HCT116 (cell line): ENCODE measurements at regions not wholly inside any gene's neighbourhood (a gene's known extent, or its start where the extent isn't known, plus 50 kb on each side); places are given as distances from the start of the nearest gene placed in this dataset.

Experiments used
- ATAC-seq: fragments of 200-7000 bp; cut with Tn5 transposase; 2 replicates; pipeline ENCODE4 v1.9.1; 2020; ENCODE audit warnings: mild to moderate bottlenecking, moderate library complexity
- BruUV-seq: library from RNA; stranded (reverse); fragments of 400-500 nt; replicated peaks from 2 replicates; lab custom pipeline; 2021; lab: Mats Ljungman, UMichigan
- CTCF ChIA-PET: fragments of 300-600 bp; sonication (Branson Sonifier 250); formaldehyde crosslinking; loops from one replicate; lab custom pipeline; 2021; ENCODE audit warnings: antibody characterized with exemption; lab: Charles Lee
- POLR2A ChIA-PET: fragments of 300-600, 350-600 bp; sonication (Branson Sonifier 250); formaldehyde crosslinking; loops from one replicate; lab custom pipeline; 2021; ENCODE audit warnings: antibody characterized with exemption; lab: Charles Lee
- RAD21 ChIA-PET, 2 experiments: fragments of 300-600 bp; sonication (Branson Sonifier 250); formaldehyde crosslinking; loops; one replicate each; lab custom pipeline; 2023; ENCODE audit warnings: low total read pairs in 2 of 2; ENCODE audit not compliant: uncharacterized antibody in 2 of 2, unreplicated experiment in 2 of 2, low non-redundant PET in 1 of 2; lab: Charles Lee
- DNase-seq: peaks from one replicate; pipeline ENCODE4 v3.0.0-alpha.2; 2010; ENCODE audit warnings: low read depth, low spot score
- H2AFZ ChIP-seq: fragments of 200-600 bp; shearing (Covaris generic), sonication (generic); 2 replicates; pipeline ENCODE4 v1.6.1; 2017; ENCODE audit warnings: low read depth, mixed run types, mixed read lengths, antibody characterized with exemption, low read length; ENCODE audit not compliant: poor library complexity, severe bottlenecking
- H3K27ac ChIP-seq: 2 replicates; pipeline ENCODE4 v1.5.1; 2012; ENCODE audit warnings: low read depth, low read length
- H3K27me3 ChIP-seq: fragments of 200-600 bp; sonication (generic); 2 replicates; pipeline ENCODE4 v1.6.1; 2016; ENCODE audit warnings: mixed run types, low read length, mixed read lengths; ENCODE audit not compliant: insufficient read depth
- H3K36me3 ChIP-seq, 2 experiments: fragments of 200-500 bp in 1 of 2; fragments of 200-600 bp in 1 of 2; sonication (Bioruptor generic) in 1 of 2; sonication (generic) in 1 of 2; 2 replicates each; pipeline versions ENCODE4 v1.5.1 to v1.6.1; 2014 to 2016; ENCODE audit warnings: low read length in 2 of 2, inconsistent platforms in 1 of 2, mixed read lengths in 1 of 2, mixed run types in 1 of 2; ENCODE audit not compliant: insufficient read depth in 2 of 2, control insufficient read depth in 1 of 2
- H3K4me1 ChIP-seq, 2 experiments: fragments of 200-600 bp in 1 of 2; sonication (generic) in 1 of 2; 2 replicates each; pipeline versions ENCODE4 v1.5.1 to v1.6.1; 2012 to 2017; ENCODE audit warnings: low read length in 2 of 2, inconsistent platforms in 1 of 2, mild to moderate bottlenecking in 1 of 2, mixed read lengths in 1 of 2, mixed run types in 1 of 2, moderate library complexity in 1 of 2; ENCODE audit not compliant: insufficient read depth in 2 of 2, control insufficient read depth in 1 of 2
- H3K4me2 ChIP-seq: fragments of 200-600 bp; sonication (generic); 2 replicates; pipeline ENCODE4 v1.6.1; 2017; ENCODE audit warnings: mixed run types, low read length, mixed read lengths
- H3K4me3 ChIP-seq, 2 experiments: fragments of 200-600 bp in 1 of 2; sonication (generic) in 1 of 2; replicated peaks in 1 of 2; 2 replicates each; pipeline ENCODE4 v1.5.1; 2011 to 2016; ENCODE audit warnings: low read length in 2 of 2, control low read depth in 1 of 2, low read depth in 1 of 2, mild to moderate bottlenecking in 1 of 2, mixed read lengths in 1 of 2, mixed run types in 1 of 2
- H3K79me2 ChIP-seq: fragments of 200-600 bp; sonication (generic); 2 replicates; pipeline ENCODE4 v1.6.1; 2017; ENCODE audit warnings: mild to moderate bottlenecking, mixed run types, low read length, moderate library complexity, mixed read lengths; ENCODE audit not compliant: insufficient read depth
- H3K9ac ChIP-seq: fragments of 200-600 bp; sonication (generic); 2 replicates; pipeline ENCODE4 v1.6.1; 2016; ENCODE audit warnings: low read length, mixed read lengths
- H3K9me2 ChIP-seq: fragments of 200-600 bp; sonication (generic), shearing (Covaris generic); 2 replicates; pipeline ENCODE4 v1.6.1; 2017; ENCODE audit warnings: mixed run types, mild to moderate bottlenecking, moderate library complexity; ENCODE audit not compliant: insufficient read depth
- H3K9me3 ChIP-seq, 2 experiments: fragments of 200-500 bp in 1 of 2; fragments of 200-600 bp in 1 of 2; sonication (Bioruptor generic) in 1 of 2; sonication (generic) in 1 of 2; 2 replicates each; pipeline ENCODE4 v1.6.1; 2014 to 2017; ENCODE audit warnings: low read length in 2 of 2, mixed read lengths in 2 of 2, inconsistent platforms in 1 of 2, low read depth in 1 of 2, mild to moderate bottlenecking in 1 of 2, mixed run types in 1 of 2, moderate library complexity in 1 of 2; ENCODE audit not compliant: control insufficient read depth in 1 of 2, insufficient read depth in 1 of 2
- H4K20me1 ChIP-seq: fragments of 200-600 bp; sonication (generic), shearing (Covaris generic); 2 replicates; pipeline ENCODE4 v1.6.1; 2017; ENCODE audit warnings: mixed run types, mild to moderate bottlenecking, moderate library complexity; ENCODE audit not compliant: insufficient read depth
- ATF3 ChIP-seq: IDR thresholded peaks from 2 replicates; pipeline ENCODE4 v1.6.1; 2012
- CEBPB ChIP-seq: IDR thresholded peaks from 2 replicates; pipeline ENCODE4 v1.6.1; 2012; ENCODE audit warnings: low read depth
- EGR1 ChIP-seq: IDR thresholded peaks from 2 replicates; pipeline ENCODE4 v1.6.1; 2012; ENCODE audit warnings: low read depth
- ELF1 ChIP-seq: IDR thresholded peaks from 2 replicates; pipeline ENCODE4 v1.6.1; 2012; ENCODE audit warnings: low read depth, borderline replicate concordance
- EZH2 ChIP-seq: fragments of 200-600 bp; sonication (generic); IDR thresholded peaks from 2 replicates; pipeline ENCODE4 v1.6.1; 2017; ENCODE audit warnings: antibody characterized with exemption, mixed run types
- FOSL1 ChIP-seq: IDR thresholded peaks from 2 replicates; pipeline ENCODE4 v1.6.1; 2012; ENCODE audit warnings: low read depth
- JUND ChIP-seq: IDR thresholded peaks from 2 replicates; pipeline ENCODE4 v1.6.1; 2012
- POLR2A ChIP-seq: IDR thresholded peaks from 2 replicates; pipeline ENCODE4 v1.7.0; 2011; ENCODE audit warnings: borderline replicate concordance; ENCODE audit not compliant: insufficient read depth, insufficient read length; ENCODE audit errors: extremely low read depth
- POLR2AphosphoS5 ChIP-seq: IDR thresholded peaks from 2 replicates; pipeline ENCODE4 v1.6.1; 2011; ENCODE audit warnings: mild to moderate bottlenecking, low read depth, low read length, moderate library complexity
- RAD21 ChIP-seq: IDR thresholded peaks from 2 replicates; pipeline ENCODE4 v1.6.1; 2012; ENCODE audit warnings: low read depth, mild to moderate bottlenecking
- SIN3A ChIP-seq: IDR thresholded peaks from 2 replicates; pipeline ENCODE4 v1.6.1; 2012; ENCODE audit warnings: low read depth
- SRF ChIP-seq: IDR thresholded peaks from 2 replicates; pipeline ENCODE4 v1.6.1; 2012; ENCODE audit warnings: low read depth
- YY1 ChIP-seq: IDR thresholded peaks from 2 replicates; pipeline ENCODE4 v1.6.1; 2011; ENCODE audit warnings: low read length, low read depth, moderate library complexity, mild to moderate bottlenecking; ENCODE audit not compliant: insufficient replicate concordance; ENCODE audit errors: extremely low read depth
- ZFX ChIP-seq: fragments of 450-650 bp; IDR thresholded peaks from 2 replicates; pipeline ENCODE4 v1.6.1; 2017
- ZNF274 ChIP-seq: fragments of 200-500 bp; sonication (Bioruptor generic); IDR thresholded peaks from 2 replicates; pipeline ENCODE4 v1.6.1; 2014; ENCODE audit warnings: mild to moderate bottlenecking, low read depth, low read length, inconsistent platforms
- intact Hi-C: fragments of 100-400 bp; cut with micrococcal nuclease; formaldehyde crosslinking; loops from 2 replicates; pipeline ENCODE4 v1.10.0; 2022
- TF ChIP-seq, protein P1 (sequence below): IDR thresholded peaks from 2 replicates; pipeline ENCODE4 v1.6.1; 2012; ENCODE audit warnings: low read depth

DNA sequence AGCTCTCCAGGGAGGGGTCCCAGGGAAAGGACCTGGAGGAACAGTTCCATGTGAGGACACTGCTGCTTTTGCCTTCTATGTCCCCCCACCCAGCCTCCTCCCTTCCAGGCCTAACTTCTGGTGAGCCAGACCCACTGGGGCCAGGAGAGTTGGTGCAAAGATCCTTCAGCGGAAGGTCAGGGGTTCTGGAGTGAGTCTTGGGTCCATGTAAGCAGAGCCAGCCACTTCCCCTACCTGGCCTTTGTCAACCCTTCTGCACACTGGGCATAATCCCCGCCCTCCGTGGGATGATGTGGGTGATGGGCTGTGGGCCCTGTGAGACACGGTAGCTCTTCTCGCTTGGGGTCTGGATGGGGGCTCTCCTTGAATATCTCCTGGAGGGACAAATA, 76.9 kb downstream of the RHOB start:
- DNase-seq (no peak), ATAC-seq (no peak)
- H3K4me3 ChIP-seq = no peak overlapping the region
- H3K9ac ChIP-seq = no peak overlapping the region
- TF ChIP-seq EZH2 (no peak), JUND (no peak), SRF (no peak), SIN3A (no peak)
- no TSS peak for BruUV-seq
- no peaks in the 10 kb centered on the region for H3K27me3 ChIP-seq
- no peaks in the 10 kb centered on the region for H3K36me3 ChIP-seq
- no peak overlapping the region for H3K4me2 ChIP-seq
- ChIA-PET CTCF (no interaction called here), POLR2A (no interaction called here), RAD21 (no interaction called here)
- no peak overlapping the region for H3K27ac ChIP-seq
- no peaks in the 10 kb centered on the region for H3K79me2 ChIP-seq
- no peaks in the 10 kb centered on the region for H3K9me2 ChIP-seq
- no peaks in the 10 kb centered on the region for H3K9me3 ChIP-seq
- no peaks in the 10 kb centered on the region for H4K20me1 ChIP-seq
- no peak overlapping the region for H2AFZ ChIP-seq
- intact Hi-C loops = no loop called here
- H3K4me1 ChIP-seq = peaks cover 0 to 12% of the 10 kb centered on the region in 2 experiments; a peak in 3 of 4 replicates

- no TSS peak for BruUV-seq
- POLR2A ChIA-PET = interaction anchor here (2.5 kb wide), 1 partner anchor 78 kb away, joined by 7 read pairs; the partner anchor contains the start of gene RHOB
- H2AFZ ChIP-seq = no peak overlapping the region
- CTCF ChIA-PET = no interaction called here
- H3K36me3 ChIP-seq = no peaks in the 10 kb centered on the region
- H3K27ac ChIP-seq = no peak overlapping the region
- no peak overlapping the region for H3K4me2 ChIP-seq
- no peak for TF ChIP-seq CEBPB
- no peak for TF ChIP-seq POLR2A
- TF ChIP-seq, protein P1, sequence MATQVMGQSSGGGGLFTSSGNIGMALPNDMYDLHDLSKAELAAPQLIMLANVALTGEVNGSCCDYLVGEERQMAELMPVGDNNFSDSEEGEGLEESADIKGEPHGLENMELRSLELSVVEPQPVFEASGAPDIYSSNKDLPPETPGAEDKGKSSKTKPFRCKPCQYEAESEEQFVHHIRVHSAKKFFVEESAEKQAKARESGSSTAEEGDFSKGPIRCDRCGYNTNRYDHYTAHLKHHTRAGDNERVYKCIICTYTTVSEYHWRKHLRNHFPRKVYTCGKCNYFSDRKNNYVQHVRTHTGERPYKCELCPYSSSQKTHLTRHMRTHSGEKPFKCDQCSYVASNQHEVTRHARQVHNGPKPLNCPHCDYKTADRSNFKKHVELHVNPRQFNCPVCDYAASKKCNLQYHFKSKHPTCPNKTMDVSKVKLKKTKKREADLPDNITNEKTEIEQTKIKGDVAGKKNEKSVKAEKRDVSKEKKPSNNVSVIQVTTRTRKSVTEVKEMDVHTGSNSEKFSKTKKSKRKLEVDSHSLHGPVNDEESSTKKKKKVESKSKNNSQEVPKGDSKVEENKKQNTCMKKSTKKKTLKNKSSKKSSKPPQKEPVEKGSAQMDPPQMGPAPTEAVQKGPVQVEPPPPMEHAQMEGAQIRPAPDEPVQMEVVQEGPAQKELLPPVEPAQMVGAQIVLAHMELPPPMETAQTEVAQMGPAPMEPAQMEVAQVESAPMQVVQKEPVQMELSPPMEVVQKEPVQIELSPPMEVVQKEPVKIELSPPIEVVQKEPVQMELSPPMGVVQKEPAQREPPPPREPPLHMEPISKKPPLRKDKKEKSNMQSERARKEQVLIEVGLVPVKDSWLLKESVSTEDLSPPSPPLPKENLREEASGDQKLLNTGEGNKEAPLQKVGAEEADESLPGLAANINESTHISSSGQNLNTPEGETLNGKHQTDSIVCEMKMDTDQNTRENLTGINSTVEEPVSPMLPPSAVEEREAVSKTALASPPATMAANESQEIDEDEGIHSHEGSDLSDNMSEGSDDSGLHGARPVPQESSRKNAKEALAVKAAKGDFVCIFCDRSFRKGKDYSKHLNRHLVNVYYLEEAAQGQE = no peak
- no peak for TF ChIP-seq SRF
- no peak for TF ChIP-seq POLR2AphosphoS5
- TF ChIP-seq ELF1 = no peak
- no peak for TF ChIP-seq EZH2
- TF ChIP-seq RAD21 = no peak
- TF ChIP-seq ZFX = no peak
- no peak for TF ChIP-seq EGR1
- no peak for TF ChIP-seq SIN3A
- TF ChIP-seq FOSL1 = no peak
- TF ChIP-seq ATF3 = no peak
- no peak for TF ChIP-seq YY1
- no peak for TF ChIP-seq ZNF274
- H4K20me1 ChIP-seq = no peaks in the 10 kb centered on the region
- H3K9me2 ChIP-seq = no peaks in the 10 kb centered on the region
- H3K9me3 ChIP-seq = no peaks in the 10 kb centered on the region
- H3K9ac ChIP-seq = no peak overlapping the region
- intact Hi-C loops = no loop called here
- H3K4me3 ChIP-seq = no peak overlapping the region
- DNase-seq = no peak
- H3K27me3 ChIP-seq = no peaks in the 10 kb centered on the region
- H3K79me2 ChIP-seq = no peaks in the 10 kb centered on the region
- ATAC-seq = no peak
- RAD21 ChIA-PET = no interaction called here
- H3K4me1 ChIP-seq = peaks cover 0 to 12% of the 10 kb centered on the region in 2 experiments; a peak in 3 of 4 replicates
Measured at GRCh38 chr2:20524412-20525040, 77.7 kb downstream of the RHOB start.
